ENCODE measurements at regions not wholly inside any gene's neighbourhood (a gene's known extent, or its start where the extent isn't known, plus 50 kb on each side); places are given as distances from the start of the nearest gene placed in this dataset.
"Not testable (repeated sequence)": the region's sequence is repeated elsewhere in the genome, so short reads cannot be mapped to it uniquely, and the experiment has no call there.

GRCh38 chr7:9719721-9720120 lies 1254.0 kb upstream of the PHF14 start:
- intact Hi-C loops (cut with DNase I) = no loop called here
- H3K4me1 ChIP-seq = no peaks in the 10 kb centered on the region
- 85 to 90% methylated on average over 3 of the region's 3 CpGs for WGBS, 2 donors
- DNase-seq = no peak
- H3K9me3 ChIP-seq = peaks cover 0 to 14% (median 0%) of the 10 kb centered on the region in 11 donors
- no peak for ATAC-seq
- H3K4me3 ChIP-seq = no peak overlapping the region
- no peaks in the 10 kb centered on the region for H3K36me3 ChIP-seq
- no peaks in the 10 kb centered on the region for H3K27me3 ChIP-seq
- TF ChIP-seq CTCF (IDR thresholded peaks at IDR 0.05) = no peak
- no peak overlapping the region for H3K27ac ChIP-seq

GRCh38 chr7:9725940-9726663 lies 1247.6 kb upstream of the PHF14 start:
- H3K36me3 ChIP-seq; intact Hi-C loops (cut with DNase I); H3K4me1 ChIP-seq; H3K27me3 ChIP-seq; H3K4me3 ChIP-seq; H3K27ac ChIP-seq; DNase-seq; ATAC-seq: not testable (repeated sequence)
- peaks cover 0 to 26% (median 0%) of the 10 kb centered on the region in 11 donors for H3K9me3 ChIP-seq
- WGBS, 2 donors = 81 to 87% methylated on average over 34 to 54 of the region's 60 CpGs

DNA sequence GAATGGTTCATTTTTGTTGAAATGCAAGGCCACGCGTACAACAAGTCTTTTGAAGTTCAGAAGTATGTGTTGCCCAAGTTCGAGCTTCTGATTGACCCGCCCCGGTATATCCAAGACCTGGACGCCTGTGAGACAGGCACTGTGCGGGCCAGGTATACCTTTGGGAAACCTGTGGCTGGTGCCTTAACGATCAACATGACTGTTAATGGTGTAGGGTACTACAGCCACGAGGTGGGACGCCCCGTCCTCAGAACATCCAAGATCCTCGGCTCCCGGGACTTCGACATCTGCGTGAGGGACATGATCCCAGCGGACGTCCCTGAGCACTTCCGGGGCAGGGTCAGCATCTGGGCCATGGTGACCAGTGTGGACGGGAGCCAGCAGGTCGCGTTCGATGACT lies 1246.9 kb upstream of the PHF14 start:
- H3K9me3 ChIP-seq = peaks cover 0 to 19% (median 0%) of the 10 kb centered on the region in 11 donors
- H3K4me3 ChIP-seq; ATAC-seq; H3K36me3 ChIP-seq; intact Hi-C loops (cut with DNase I); H3K27me3 ChIP-seq; H3K4me1 ChIP-seq; DNase-seq; H3K27ac ChIP-seq: not testable (repeated sequence)
- 95 to 96% methylated on average over 18 of the region's 22 CpGs for WGBS, 2 donors

DNA sequence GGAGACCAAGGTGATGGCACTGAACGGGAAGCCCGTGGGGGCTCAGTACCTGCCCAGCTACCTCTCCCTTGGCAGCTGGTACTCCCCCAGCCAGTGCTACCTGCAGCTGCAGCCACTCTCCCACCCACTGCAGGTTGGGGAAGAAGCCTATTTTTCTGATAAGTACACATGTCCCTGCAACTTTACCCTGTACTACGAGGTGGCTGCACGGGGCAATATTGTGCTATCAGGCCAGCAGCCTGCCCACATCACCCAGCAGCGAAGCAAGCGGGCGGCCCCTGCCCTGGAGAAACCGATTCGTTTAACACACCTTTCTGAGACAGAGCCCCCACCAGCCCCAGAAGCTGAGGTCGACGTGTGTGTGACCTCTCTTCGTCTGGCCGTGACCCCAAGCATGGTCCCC lies 1246.2 kb upstream of the PHF14 start:
- ATAC-seq; H3K4me1 ChIP-seq; intact Hi-C loops (cut with DNase I); H3K4me3 ChIP-seq; H3K27me3 ChIP-seq; H3K36me3 ChIP-seq; DNase-seq; H3K27ac ChIP-seq: not testable (repeated sequence)
- WGBS, 2 donors = 92 to 93% methylated on average over 13 of the region's 13 CpGs
- H3K9me3 ChIP-seq = peaks cover 0 to 17% (median 0%) of the 10 kb centered on the region in 11 donors

GRCh38 chr7:9728014-9728657 lies 1245.5 kb upstream of the PHF14 start:
- intact Hi-C loops (cut with DNase I); H3K4me3 ChIP-seq; H3K27me3 ChIP-seq; H3K4me1 ChIP-seq; ATAC-seq; H3K36me3 ChIP-seq; H3K27ac ChIP-seq; DNase-seq: not testable (repeated sequence)
- H3K9me3 ChIP-seq = peaks cover 0 to 17% (median 0%) of the 10 kb centered on the region in 11 donors
- WGBS, 2 donors = 93% methylated on average over 17 of the region's 17 CpGs

GRCh38 chr7:9752033-9752432 lies 1221.6 kb upstream of the PHF14 start:
- H3K4me1 ChIP-seq = no peaks in the 10 kb centered on the region
- no peaks in the 10 kb centered on the region for H3K36me3 ChIP-seq
- intact Hi-C loops (cut with DNase I) = no loop called here
- H3K27me3 ChIP-seq = no peaks in the 10 kb centered on the region
- 90 to 92% methylated on average over 4 of the region's 4 CpGs for WGBS, 2 donors
- no peak overlapping the region for H3K4me3 ChIP-seq
- H3K9me3 ChIP-seq = peaks cover 0 to 64% (median 12%) of the 10 kb centered on the region in 11 donors
- TF ChIP-seq CTCF (IDR thresholded peaks at IDR 0.05) = no peak
- ATAC-seq (no peak), DNase-seq (no peak)
- H3K27ac ChIP-seq = no peak overlapping the region

Measured in heart right ventricle (tissue), 16 donors.